HG03565 (cell line): ENCODE measurements at regions not wholly inside any gene's neighbourhood (a gene's known extent, or its start where the extent isn't known, plus 50 kb on each side); places are given as distances from the start of the nearest gene placed in this dataset.

Source experiments
- ATAC-seq: cut with Tn5 transposase; IDR thresholded peaks from one replicate; pipeline ENCODE4 v1.9.1; 2021; ENCODE audit warnings: mild to moderate bottlenecking, moderate library complexity; ENCODE audit not compliant: unreplicated experiment

DNA sequence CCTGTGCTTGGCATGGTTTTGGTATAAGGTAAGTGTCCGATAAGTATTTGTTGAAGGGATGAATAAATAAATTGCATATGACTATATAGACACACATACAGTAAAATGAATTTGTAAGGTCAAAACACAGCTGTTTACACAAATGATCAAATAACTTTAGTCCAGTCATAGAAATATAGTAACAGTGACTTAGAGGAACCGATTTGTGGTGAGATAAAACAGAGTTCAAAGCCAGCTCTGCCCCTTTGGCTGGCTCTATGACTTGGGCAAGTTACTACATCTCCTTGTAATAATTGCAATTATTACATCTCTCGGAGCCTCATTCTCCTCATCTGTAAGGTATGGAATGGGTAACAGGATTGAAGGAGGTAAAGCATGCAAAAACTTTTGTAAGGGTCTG, 384.0 kb downstream of the PLK2 start:
- ATAC-seq = no peak

DNA sequence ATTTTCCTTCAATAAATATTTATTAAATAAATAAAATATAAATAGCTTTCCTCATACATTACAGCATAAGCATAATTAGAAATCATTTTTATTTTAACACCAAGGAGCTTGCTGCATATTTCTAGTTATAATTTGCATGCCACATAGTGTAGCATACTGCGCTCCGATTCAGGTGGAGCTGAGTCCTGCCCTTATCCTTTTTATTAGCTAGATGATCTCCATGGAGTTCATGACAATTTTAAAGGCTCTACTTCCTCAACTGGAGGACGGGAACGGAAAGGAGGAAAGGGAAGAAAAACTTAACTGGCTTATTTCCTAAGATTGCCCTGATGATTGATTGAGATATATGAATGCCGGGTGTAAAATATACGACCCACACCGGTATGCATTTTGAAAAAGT, 385.2 kb downstream of the PLK2 start:
- no peak for ATAC-seq

DNA sequence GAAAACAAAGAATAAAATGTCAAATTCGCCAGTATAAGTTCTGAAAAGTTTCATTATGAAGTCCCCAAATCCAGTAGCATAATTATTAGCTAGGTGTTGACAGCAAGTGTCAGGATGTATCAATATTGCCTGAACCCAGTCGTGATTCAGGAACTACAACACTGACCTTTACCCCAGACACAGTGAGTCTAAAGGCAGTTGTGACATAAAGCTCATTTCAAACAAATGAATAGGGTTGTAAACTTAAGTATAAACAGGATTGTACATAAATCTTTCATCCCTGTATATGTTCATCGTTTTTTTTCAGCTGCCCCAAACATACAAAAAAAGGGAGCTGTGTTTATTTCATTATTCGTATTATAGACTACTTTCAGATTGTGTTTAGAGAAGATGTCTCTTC, 385.7 kb downstream of the PLK2 start:
- no peak for ATAC-seq

DNA sequence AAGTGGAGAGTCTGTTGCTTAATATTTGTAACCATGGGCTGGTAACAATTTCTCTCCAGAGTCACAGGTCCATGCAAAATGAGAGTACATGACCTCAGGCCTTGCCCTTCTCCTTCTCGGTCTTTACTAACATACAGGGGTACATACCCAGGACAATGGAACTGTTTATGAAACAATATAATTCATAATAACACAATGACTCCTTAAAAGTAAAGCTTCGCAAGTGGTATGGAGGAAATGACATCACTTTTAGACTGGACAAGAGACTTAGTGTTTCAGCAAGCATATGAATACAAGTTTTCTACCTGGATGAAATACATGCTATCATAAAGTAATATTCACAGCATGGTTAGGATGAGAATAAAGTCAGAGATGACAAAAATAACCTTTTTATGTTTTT, 386.6 kb downstream of the PLK2 start:
- no peak for ATAC-seq

DNA sequence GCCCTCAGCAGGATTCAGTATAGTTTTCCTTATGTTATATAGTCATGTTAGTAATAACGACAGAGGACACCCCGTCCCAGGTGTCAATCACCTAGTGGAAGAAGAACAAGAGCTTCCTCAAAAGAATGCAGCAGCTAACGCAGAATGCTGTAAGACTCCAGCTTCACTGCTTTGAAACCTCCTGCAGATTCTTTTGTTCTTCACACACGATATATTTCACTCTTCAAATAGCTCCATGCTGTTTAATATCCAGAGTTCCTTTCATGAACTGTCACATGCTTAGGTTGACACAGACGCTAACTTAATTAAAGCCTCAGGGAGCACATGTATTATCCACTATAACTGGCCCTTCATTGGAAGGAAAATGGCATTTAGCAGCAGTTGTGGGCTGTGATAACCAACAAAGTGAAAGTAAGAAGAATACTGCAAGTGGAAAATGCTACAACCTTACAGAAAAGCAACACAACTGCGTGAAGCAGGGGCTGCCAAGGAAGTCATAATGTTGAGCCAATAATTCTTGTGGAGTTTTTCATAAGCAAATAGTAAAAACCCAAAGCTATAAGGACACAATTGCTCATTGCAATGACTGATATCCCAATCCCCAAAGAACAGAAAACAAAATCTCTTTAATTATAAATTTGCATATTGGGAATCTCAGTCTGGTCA, 387.5 kb downstream of the PLK2 start:
- ATAC-seq = no peak

DNA sequence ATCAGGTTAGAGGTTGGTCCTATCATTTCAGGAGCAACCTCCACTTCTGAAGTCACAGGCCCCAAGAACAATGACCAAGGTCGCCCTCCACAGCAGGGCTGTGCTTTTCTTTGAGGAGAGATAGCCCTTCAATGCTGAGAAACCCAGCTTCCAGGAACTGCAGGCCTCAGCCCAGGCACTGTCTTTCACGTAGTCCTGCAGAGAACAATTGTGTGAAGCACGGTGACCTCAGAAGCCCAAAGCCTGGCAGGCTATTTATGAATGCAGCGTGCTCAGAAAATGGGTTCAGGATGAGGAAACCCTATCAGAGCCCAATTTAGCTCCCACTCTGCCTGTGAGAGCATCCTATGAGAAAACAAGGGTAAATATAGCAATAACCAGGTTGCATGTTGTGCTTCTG, 388.3 kb downstream of the PLK2 start:
- ATAC-seq = no peak

DNA sequence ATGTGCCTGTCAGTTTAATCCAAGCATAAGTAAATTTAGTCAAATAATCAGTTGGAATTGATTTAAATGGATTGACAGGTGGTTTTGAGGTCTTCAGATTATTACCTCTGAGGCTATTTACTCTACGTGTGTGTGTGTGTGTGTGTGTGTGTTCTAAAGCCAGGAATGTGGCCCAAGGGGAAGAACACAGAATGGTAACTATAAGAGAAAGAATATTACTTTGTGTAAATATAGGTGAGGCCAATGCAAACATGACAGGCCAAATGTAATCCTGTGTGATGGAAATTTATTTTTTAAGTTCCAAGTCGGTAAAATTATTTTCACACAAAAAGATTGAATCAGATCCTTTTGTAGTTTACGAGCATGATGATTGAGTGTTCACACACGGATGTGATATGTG, 390.0 kb downstream of the PLK2 start:
- no peak for ATAC-seq

DNA sequence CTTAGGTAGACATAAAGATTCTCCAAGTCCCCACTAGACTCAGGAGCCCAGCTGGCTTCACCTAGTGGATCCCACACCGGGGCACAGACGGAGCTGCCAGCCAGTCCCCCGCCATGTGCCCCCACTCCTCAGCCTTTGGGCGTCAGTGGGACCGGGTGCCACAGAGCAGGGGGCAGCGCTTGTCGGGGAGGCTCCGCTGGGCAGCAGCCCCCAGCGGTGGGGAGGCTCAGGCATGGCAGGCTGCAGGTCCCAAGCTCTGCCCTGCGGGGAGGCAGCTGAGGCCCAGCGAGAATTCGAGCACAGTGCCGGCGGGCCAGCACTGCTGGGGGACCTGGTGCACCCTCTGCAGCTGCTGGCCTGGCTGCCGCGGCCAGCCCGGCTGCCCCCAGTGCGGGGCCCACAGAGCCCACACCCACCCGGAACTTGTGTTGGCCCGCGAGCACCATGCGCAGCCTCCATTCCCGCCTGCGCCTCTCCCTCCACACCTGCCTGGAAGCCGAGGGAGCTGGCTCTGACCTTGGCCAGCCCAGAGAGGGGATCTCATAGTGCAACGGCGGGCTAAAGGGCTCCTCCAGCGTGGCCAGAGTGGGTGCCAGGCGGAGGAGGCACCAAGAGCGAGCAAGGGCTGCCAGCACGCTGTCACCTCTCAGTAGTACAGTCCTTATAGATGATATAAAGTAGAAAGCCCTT, 390.7 kb downstream of the PLK2 start:
- no peak for ATAC-seq

DNA sequence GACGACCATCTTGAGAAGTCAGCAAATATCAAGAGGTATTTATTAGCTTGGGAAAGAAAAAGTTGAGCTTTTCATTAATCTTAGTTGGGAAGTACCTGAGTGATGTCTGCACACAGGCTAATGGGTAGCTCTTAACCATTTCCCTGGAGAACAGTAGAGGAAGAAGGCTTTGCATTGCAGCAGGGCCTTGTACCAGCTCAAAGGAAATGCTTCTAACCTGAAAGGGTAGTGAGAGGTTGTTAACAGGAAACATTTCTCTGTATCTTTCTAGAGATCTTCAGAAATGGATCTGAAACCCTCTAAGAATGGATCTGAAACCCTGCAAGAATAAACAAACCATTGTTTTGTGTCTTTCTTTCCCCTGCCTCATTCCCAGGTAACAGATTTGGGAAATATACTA, 393.3 kb downstream of the PLK2 start:
- ATAC-seq = peak; percentile 51

DNA sequence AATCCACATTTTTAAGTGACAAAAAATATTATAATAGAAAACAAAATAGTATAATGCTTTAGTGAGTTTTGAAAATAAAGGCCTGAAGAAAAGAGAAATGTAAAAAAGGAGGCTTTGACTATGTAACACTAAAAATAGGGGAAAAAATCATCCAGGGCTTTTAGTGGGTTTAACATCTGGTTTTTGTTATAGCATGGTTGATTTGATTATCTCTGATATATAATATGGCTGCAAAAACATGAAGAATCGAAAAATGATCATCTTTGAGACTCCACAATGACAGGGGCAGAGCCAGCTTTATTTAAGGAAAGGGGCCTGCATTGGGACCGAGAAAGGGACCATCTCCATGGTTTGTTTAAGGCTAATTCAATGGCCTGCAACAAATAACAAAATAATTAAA, 393.8 kb downstream of the PLK2 start:
- no peak for ATAC-seq

DNA sequence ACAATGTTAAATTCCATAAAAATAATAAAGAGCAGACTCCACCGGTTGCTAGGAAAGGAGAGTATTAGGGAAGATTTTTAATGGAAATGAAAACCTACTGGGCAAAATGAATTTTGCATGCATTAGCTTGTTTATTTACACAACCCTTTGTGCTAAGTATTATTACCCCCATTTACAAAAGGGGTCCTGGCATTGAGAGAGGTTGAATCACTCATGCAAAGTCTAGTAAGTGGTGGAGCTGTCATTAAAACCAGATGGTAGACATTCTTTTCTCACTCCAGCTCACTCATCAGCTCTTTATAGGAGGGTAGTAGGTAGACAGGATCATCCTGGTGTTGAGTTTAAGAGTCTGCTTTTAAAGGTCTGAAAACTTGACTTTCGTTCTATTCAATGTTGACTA, 395.1 kb downstream of the PLK2 start:
- no peak for ATAC-seq

DNA sequence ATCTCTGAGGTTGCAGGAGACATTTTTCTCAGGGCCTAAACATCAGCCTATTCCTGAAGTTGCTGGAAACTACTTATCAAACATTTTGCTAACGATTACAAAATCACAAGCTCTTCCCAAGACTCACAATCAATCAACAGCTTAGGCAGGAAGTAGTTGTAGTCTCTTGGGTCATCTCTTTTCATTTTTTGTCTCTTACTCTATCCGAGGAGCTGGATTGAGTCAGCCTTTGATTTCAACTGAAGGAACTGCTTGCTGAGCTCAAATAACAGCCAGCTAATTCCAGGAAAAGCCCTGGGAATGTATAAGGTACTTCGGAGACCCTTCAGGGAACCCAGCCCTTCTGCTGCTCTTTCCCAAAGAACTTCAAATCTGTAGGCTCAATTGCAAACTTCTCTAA, 398.9 kb downstream of the PLK2 start:
- ATAC-seq = no peak

DNA sequence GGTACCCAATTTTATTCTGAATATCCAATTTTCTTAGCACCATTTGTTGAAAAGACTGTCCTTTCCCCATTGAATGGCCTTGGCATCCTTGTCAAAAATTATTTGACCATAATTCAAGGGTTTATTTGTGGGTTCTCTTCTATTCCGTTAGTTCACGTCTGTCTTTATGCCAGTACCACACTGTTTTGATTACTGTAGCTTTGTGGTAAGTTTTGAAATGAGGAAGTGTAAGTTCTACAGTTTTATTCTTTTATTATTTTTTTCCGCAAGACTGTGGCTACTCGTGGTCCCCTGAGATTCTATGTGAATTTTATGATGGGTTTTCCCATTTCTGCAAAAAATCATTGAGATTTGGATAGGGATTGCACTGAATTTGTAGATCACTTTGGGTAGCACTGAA, 402.6 kb downstream of the PLK2 start:
- no peak for ATAC-seq

DNA sequence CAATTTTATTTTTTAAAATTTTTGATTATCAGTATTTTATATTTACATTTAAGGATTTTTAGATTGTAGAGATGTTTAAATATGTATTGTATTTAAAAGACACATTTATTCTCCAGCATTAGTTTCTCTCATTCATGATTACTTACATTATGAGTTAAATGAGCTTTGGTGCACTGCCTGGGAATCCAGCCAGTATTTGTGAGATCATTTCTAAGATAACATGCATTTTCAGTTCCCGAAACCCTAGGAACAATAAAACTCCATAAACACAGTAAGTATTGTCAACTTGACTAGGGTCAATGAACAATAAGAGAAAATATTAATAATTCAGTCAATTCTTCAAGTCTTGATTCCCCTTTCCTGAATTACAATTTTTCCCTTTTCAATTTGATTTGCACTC, 403.3 kb downstream of the PLK2 start:
- no peak for ATAC-seq

DNA sequence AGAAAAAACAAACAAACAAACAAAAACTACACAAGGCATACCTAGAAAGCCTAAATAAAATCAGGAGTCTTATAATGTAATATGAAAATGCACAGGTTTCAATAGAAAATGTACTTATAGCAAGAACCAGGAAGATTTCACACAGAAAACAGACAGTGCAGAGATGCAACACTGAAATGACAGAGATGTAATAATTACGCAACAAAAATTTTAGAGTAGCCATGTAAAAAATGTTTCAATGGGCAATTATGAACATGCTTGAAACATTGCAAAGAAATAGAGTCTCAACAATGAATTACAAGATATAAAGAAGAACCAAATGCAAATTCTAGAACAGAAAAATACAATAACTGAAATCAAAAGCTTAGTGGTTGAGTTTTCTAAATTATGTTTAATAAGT, 405.9 kb downstream of the PLK2 start:
- no peak for ATAC-seq

DNA sequence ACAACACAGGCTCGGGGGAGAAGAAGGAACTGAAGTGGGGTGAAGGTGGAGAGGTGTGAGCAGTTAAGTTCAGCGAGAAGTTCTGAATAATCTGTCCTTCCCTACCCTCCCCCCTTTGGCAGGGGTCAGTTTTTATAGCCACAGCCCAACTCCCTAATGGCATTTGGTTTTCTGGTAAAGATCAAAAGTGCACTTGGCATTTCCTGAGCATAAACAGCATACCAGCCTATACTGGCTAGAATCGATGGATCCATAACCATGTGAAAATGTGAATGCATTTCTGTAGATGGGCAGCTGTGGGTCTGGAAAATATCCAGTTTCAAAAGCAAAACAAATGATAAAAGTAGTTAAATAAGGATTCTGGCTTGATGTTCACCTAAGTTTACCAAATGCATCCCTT, 410.9 kb downstream of the PLK2 start:
- no peak for ATAC-seq

DNA sequence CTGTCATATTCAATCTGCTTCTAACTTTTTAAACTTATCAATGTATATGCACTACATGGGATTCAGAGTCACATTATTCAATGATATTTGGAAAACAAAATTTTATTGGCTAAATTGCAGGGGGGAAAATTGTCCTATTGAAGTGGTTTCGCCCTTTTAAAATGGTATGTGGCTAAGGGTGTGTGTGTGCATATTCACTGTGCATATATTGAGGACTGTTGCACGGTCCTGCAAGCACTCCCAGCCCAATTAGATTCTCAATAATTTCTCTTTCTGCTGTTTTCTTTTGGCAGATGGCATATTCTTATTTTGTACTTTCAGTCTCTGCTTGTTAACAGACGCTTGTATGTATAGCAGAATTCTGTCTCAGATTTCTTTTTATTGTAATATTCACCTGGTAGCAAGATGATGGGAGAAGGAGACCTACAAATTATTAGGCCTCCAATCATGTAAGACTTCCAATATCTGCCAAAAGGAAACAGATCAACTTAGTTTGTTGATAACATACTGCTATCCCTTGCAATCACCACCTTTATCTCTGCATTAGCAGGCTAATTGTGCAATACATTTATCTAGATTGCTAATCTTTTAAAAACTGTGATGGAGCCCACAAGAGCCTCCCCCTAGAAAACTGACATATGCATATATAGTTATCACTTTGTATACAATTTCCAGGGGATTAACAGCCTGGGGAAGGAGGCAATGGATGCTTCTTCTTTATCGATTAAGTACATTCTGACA, 411.5 kb downstream of the PLK2 start:
- no peak for ATAC-seq

DNA sequence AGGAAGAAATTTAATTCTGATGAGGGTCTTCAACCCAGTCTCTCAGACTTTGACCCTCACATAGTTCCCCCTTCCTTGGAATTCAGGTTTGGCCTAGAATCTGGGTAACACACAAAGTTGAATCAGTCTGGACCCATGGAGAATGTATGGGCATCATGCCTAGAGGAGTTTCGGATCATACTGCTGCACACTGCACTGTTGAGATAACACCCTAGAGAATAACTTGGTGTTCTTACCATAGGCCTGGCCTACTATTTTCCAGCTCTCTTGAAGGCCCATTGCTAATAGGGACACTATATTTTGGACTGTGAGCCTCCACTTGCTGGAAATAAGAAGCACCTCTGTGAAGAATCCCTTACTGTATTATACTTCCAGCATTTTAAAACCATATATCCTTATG, 413.5 kb downstream of the PLK2 start:
- ATAC-seq = no peak

DNA sequence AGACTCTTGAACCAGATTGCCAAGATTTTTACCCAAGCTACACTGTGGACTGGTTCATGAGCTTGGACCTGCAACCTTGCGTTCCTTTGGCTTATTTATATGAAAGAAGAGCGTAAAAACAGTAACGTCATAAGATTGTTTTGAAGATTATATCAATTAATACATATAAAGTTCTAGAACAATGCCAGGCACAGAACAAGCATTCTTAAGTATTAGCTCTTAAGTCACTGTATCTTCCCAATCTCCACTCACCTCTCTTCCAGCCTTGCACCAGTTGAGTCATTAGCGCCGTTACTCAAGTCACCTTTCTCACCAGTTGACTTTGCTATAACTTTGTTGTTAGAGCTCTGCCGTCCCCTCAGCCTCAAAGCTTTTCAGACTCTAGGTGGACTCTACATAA, 415.7 kb downstream of the PLK2 start:
- no peak for ATAC-seq

DNA sequence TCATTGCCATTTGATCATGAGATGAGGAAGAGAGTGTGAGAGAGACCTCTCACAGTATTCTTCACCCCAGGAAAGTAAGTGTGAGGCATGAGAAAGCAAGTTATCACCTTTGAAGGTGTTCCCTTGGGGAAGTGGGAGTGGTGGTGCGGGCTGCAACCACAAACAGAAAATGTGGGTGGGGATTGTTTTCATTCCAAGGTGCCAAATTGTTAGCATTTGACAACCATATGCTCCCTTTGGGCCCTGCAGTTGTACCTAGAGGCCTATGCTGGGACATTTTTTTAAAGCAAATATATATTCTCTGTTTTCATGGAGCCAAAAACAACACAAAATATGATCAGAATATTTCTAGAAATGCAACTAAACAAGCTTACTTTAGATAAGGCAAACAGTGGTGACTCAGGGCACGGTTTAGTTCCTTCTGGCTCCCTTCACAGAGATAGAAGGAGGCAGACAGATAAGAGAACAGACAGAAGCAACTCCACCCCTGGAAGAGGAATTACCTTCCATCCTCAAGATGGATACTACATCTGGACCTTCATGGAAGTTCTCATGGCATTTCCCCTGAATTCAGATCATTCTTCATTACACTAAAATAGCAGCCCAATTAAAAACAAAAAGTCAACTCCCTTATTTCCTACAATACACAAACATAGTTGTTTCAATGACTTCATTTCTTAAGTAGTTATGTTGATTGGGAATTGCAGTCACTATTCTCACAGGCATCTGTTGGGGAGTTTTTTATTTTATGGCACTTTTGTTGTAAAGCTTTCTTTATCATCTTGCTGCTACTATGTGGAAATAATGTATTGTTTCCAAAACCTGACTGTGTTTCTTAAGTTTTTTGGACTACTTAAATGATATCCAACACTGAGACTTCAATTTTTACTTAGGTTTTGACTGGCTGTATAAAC, 416.6 kb downstream of the PLK2 start:
- ATAC-seq = no peak

DNA sequence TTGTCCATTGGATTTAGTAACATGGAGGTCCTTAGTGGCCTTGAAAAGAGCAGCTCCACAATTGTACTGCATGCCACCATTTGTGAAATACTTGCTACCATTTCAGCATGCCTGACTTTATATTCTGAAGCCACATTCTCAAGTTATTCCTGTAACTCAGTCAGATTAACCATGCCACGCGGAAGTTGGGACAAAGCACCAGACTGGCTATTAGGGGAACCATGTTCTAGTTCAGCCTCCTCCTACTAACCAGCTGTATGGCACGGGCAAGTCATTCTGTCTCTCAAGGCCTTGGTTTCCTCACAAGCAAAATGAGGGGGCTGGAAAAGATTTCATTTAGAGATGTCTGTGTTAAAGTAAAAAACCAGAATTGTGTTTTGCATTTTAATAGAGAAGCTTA, 418.0 kb downstream of the PLK2 start:
- no peak for ATAC-seq
